ENCODE measurements at regions not wholly inside any gene's neighbourhood (a gene's known extent, or its start where the extent isn't known, plus 50 kb on each side); places are given as distances from the start of the nearest gene placed in this dataset.

DNA sequence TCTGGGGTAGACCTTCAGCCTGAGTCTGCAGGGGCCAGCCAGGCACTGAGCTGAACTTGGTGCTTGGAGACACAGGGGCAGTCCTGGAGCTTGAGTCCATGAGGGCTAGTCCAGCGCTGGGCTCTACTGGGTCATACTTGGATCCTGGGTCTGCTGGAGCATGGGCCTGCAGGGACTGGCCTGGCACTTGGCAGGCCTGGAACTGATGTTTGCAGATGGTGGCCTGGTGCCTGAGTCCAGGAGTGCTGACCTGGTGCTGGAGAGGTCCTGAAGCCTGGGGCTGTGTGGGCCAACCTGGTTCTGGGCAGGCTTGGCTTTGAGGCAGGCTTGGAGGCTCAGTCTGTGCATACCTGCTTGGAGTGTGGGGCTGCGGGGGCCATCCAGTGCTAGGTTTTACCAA is 143.4 kb upstream of the DSCAM start:
- DNase-seq: no peak

- DNase-seq: no peak
Measured at GRCh38 chr21:40997831-40998230, 150.9 kb upstream of the DSCAM start.

DNA sequence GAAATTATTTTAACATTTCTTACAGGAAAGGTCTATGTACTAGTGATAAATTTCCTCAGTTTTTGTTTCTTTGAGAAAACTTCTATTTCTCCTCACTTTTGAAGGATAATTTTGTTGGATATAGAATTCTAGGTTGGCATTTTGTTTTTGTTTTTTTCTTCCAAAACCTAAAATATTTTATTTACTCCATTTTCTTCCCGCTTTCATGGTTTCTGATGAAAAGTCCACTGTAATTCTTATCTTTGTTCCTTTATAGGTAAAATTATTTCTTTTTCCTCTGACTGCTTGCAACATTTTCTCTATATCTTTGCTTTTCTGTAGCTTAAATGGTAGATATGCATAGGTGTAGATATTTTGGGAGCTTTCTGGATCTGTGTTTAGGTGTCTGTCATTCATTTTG is 153.9 kb upstream of the DSCAM start:
- no peak for DNase-seq

GRCh38 chr21:41006636-41007035 is 159.7 kb upstream of the DSCAM start:
- no peak for DNase-seq

DNA sequence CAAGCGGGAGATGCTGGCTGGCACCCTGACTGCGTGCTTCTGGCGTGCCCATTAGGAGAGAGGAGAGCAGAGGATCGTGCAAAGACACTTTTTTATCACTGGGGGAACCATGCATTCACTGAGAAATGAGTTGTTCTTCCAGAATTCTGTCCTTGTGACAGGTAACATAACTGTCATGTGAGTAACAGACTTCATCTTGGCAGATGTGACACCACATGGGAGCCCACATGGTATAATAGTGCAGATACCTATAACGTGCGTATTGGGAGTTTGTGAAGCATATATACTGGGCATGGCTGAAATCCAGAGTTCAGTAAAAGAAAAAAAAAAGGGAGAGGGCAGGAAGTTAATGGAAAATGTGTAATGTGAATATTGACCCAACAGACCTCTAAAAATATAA is 159.6 kb upstream of the BACE2 start:
- no peak for DNase-seq

GRCh38 chr21:41008974-41009373 is 159.0 kb upstream of the BACE2 start:
- no peak for DNase-seq

- no peak for DNase-seq
Measured at GRCh38 chr21:41009398-41010100, 158.4 kb upstream of the BACE2 start.

- no peak for DNase-seq
Measured at GRCh38 chr21:41010101-41010435, 157.9 kb upstream of the BACE2 start.

- DNase-seq: no peak
Measured at GRCh38 chr21:41011098-41011731, 156.7 kb upstream of the BACE2 start.

GRCh38 chr21:41011951-41012366 is 156.0 kb upstream of the BACE2 start:
- DNase-seq: no peak

DNA sequence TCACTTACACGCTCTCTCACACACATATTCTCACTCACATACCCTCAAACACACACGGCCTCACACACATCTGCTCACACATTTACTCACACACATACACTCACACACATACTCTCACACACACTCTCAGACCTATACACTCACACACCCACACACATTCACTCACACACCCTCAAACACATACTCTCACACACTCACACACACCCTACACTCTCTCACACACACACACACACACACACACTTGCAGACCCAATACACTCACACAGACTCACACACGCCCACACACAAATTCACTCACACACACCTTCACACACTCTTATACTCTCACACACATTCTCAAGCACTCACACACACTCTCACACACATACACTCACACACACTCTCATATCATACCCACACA is 155.5 kb upstream of the BACE2 start:
- DNase-seq: no peak

DNA sequence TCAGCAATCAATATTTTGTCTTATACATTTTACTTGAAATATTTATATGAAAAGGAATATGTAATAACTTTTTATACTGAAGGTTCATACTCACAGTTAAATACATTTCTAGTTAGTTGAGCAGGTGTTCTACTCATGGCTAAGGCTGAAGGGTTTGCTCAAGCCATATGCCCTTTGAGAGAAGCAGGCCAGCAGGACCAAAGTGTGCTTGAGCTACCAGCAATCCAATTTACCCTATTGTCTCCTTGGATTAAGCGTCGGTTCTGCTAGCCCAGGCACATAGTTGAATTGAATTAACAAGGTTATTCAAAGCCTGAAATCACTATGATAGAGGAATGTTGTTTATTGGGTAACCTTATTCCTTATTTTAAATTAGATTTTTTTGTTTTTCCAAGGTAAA is 151.5 kb upstream of the BACE2 start:
- no peak for DNase-seq

GRCh38 chr21:41018431-41018830 is 149.5 kb upstream of the BACE2 start:
- no peak for DNase-seq

GRCh38 chr21:41023936-41024335 is 144.0 kb upstream of the BACE2 start:
- DNase-seq: no peak

GRCh38 chr21:41024341-41024740 is 143.6 kb upstream of the BACE2 start:
- DNase-seq: no peak

- DNase-seq: no peak
Measured at GRCh38 chr21:41024746-41025254, 143.2 kb upstream of the BACE2 start.

GRCh38 chr21:41029571-41029970 is 138.4 kb upstream of the BACE2 start:
- no peak for DNase-seq

- DNase-seq: no peak
Measured at GRCh38 chr21:41031701-41032220, 136.2 kb upstream of the BACE2 start.

GRCh38 chr21:41032541-41032940 is 135.4 kb upstream of the BACE2 start:
- DNase-seq: no peak

DNA sequence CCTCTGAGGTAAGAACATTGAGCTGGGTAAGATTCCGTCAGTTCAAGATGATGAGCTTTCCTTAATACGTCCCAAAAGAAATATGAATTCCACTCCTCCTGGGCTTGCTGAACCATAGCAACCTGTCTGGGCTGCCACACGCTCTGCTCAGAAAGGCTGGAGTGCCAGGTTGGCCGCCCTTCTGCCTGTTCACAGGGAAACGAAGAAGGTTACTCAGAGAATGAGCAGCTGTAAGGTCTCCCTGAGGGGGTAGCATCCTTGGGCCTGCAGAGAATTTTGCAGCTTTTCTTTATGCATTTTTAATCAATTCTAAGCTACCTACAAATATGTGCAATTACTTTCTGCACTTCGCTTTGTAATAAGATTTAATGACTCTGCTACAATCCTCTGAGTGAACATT is 130.7 kb upstream of the BACE2 start:
- DNase-seq: no peak

DNA sequence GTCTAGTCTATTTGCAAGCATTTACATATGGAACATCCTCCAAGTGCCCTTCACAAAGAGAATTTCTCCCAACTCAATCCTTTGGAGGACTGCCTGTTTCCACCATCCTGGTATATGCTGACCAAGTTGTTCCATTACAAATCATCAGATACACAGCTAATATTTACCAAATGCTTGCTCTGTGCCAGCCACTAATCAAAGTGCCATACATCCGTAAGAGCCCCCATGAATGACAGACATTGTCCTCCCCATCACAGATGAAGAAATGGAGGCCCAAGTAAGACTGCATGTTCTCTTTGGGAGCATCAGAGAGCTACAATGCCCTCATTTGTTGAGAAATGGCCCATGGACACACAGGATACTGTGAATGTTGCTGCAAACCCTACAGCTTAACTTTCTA is 130.0 kb upstream of the BACE2 start:
- no peak for DNase-seq

- DNase-seq: no peak
Measured at GRCh38 chr21:41043014-41043413, 124.9 kb upstream of the BACE2 start.

DNA sequence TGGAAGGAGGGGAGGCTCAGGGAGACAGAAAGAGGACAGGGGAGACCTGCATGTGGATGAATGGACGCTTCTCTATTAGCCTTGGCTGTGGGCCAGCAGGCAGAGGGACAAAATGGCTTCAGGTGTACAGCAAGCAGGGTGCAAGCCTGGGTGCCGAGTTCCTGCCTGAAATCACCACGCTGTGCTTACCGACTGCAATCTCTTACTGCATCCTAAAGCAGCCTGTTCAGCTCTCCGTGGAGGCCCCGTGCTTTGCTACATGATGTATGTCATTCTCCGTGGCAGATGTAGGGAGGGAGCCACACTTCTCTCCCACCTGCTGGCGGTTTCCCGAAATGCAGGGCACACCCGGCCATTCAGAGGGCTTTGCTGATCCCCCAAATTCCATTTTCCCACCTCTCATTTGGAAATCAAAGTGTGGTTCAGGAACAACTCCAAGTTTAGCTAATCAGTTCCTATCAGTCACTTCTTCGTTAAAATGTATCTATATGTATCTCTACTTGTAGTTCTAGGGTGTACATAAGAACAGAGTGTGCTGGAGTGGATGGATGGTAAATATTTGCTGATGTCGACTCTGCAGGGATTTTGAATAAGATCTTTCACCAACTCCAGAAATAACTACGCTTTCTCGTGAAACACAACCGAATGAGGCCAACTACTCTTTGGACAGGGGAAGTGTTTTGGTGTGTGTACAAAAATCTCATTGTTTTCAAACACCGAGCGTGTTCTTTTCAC is 122.3 kb upstream of the BACE2 start:
- no peak for DNase-seq

DNA sequence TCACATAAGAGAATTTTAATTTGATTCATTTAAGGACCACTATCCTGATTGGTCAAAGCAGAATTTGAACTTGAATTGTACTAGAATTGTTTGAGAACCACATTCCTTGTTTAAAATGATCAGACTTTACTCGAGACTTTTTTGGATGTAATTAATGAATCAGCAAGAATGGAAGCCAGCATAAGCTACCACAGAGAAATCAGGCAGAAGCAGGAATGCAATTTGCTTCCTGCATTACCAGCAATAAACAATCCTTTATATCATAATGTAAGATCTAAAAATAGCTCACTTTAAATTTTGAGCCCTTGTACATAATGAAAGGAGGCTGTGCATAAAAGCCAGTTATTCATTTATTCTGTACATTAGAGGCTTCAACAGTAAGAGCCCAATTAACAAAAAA is 119.8 kb upstream of the BACE2 start:
- no peak for DNase-seq
